Heart left ventricle (tissue), 16 donors: ENCODE measurements at regions not wholly inside any gene's neighbourhood (a gene's known extent, or its start where the extent isn't known, plus 50 kb on each side); places are given as distances from the start of the nearest gene placed in this dataset.
"Not testable (repeated sequence)": the region's sequence is repeated elsewhere in the genome, so short reads cannot be mapped to it uniquely, and the experiment has no call there.

Experiments
- ATAC-seq, 4 donors: fragments of 200-7000 bp; cut with Tn5 transposase; one replicate each; pipeline ENCODE4 v1.9.1; 2020 to 2022; ENCODE audit warnings: moderate library complexity in 4 of 4, mild to moderate bottlenecking in 3 of 4, moderate number of reproducible peaks in 1 of 4
- DNase-seq, 5 donors: peaks; one replicate each; pipeline ENCODE4 v3.0.0-alpha.2; 2020
- H3K27ac ChIP-seq, 12 donors: fragments of 200-600 bp; sonication (generic) in 4 of 12; one replicate each; pipeline versions ENCODE4 v1.5.0 to v1.8.0; 2016 to 2022; ENCODE audit warnings: mild to moderate bottlenecking in 2 of 12
- H3K27me3 ChIP-seq, 9 donors: fragments of 200-600 bp; sonication (generic) in 2 of 9; one replicate each; pipeline versions ENCODE4 v1.5.1 to v1.8.0; 2016 to 2022; ENCODE audit warnings: mild to moderate bottlenecking in 3 of 9
- H3K36me3 ChIP-seq, 9 donors: fragments of 200-600 bp; sonication (generic) in 2 of 9; one replicate each; pipeline versions ENCODE4 v1.5.0 to v1.8.0; 2018 to 2022; ENCODE audit warnings: mild to moderate bottlenecking in 2 of 9
- H3K4me1 ChIP-seq, 12 donors: fragments of 200-600 bp; sonication (generic) in 4 of 12; one replicate each; pipeline versions ENCODE4 v1.5.0 to v1.8.0; 2016 to 2022; ENCODE audit warnings: mild to moderate bottlenecking in 3 of 12
- H3K4me3 ChIP-seq, 12 donors: fragments of 200-600 bp; sonication (generic) in 4 of 12; one replicate each; pipeline versions ENCODE4 v1.5.0 to v1.8.0; 2017 to 2022; ENCODE audit warnings: mild to moderate bottlenecking in 9 of 12, moderate library complexity in 4 of 12
- H3K9me3 ChIP-seq, 12 donors: fragments of 200-600 bp; sonication (generic) in 4 of 12; one replicate each; pipeline versions ENCODE4 v1.5.0 to v1.8.0; 2016 to 2022; ENCODE audit warnings: mild to moderate bottlenecking in 1 of 12
- CTCF ChIP-seq, 12 donors: fragments of 200-600 bp; sonication (generic) in 4 of 12; IDR thresholded peaks; one replicate each; pipeline versions ENCODE4 v1.5.0 to v1.8.0; 2018 to 2022; ENCODE audit warnings: antibody characterized with exemption in 12 of 12, mild to moderate bottlenecking in 5 of 12
- POLR2A ChIP-seq, 2 donors: fragments of 450-650 bp; IDR thresholded peaks; one replicate each; pipeline ENCODE4 v1.6.1; 2017; ENCODE audit warnings: antibody characterized with exemption in 2 of 2, mild to moderate bottlenecking in 2 of 2, moderate library complexity in 2 of 2
- WGBS, 4 donors: extraction: QIAGEN DNeasy Blood & Tissue Kit in 2 of 4; methylation state at CpG; one replicate each; pipeline versions ENCODE4 v1.1.5 to v1.1.7; 2013 to 2018; 5-methylcytosine and 5-hydroxymethylcytosine counted together
- intact Hi-C, 10 donors: fragments of 100-400 bp; cut with DNase I; formaldehyde crosslinking; loops; one replicate each; pipeline versions ENCODE4 v1.11.1 to v1.14.2; 2022
- donor health status: ischemic (EF 13 %, LVEDD 7.1; RV severe dilation, severe dysfunction).
- donor health status: healthy with polysubstance abuse.
- donor health status: DM: no; HTN: yes; CAD: no.
- donor health status: DM: no; HTN: no; CAD: no.
- donor health status: ischemic (EF 25% LVEDD 6.9; RV normal size, moderate dysfunction).
- donor health status: ischemic (EF 25% LVEDD 5.7; RV mildly dilated, moderate dysfunction).
- donor health status: healthy.
- donor health status: DM: yes; HTN: yes; CAD: no.
- donor health status: ischemic (EF 35%, LVEDD 5.7; RV mildly dilated, moderate dysfunction).
- donor health status: nonischemic (EF 11% LVEDD 7.7; RV severe dilation, severe dysfunction).
- donor health status: DM: yes; HTN: yes; CAD: no.
- donor health status: PGD.
- donor health status: ischemic (EF 29% LVEDD 5.4; RV normal size, mild dysfunction).
- donor health status: nonischemic (EF 23%, LVEDD 6.1; RV moderate dilation, normal function).

GRCh38 chr6:84599991-84600390, 164.4 kb downstream of the TBX18 start:
- H3K4me3 ChIP-seq: no peak overlapping the region
- no peak overlapping the region for H3K27ac ChIP-seq
- peaks cover 0 to 5% (median 0%) of the 10 kb centered on the region in 12 donors for H3K9me3 ChIP-seq
- DNase-seq (no peak), ATAC-seq (no peak)
- H3K4me1 ChIP-seq: no peaks in the 10 kb centered on the region
- WGBS, 4 donors: 55 to 70% (median 60%) methylated on average over 1 of the region's 1 CpG
- H3K27me3 ChIP-seq: no peaks in the 10 kb centered on the region
- TF ChIP-seq CTCF (IDR thresholded peaks at IDR 0.05): no peak
- TF ChIP-seq POLR2A (IDR thresholded peaks at IDR 0.05): no peak
- H3K36me3 ChIP-seq: no peaks in the 10 kb centered on the region
- intact Hi-C loops: no loop called here

DNA sequence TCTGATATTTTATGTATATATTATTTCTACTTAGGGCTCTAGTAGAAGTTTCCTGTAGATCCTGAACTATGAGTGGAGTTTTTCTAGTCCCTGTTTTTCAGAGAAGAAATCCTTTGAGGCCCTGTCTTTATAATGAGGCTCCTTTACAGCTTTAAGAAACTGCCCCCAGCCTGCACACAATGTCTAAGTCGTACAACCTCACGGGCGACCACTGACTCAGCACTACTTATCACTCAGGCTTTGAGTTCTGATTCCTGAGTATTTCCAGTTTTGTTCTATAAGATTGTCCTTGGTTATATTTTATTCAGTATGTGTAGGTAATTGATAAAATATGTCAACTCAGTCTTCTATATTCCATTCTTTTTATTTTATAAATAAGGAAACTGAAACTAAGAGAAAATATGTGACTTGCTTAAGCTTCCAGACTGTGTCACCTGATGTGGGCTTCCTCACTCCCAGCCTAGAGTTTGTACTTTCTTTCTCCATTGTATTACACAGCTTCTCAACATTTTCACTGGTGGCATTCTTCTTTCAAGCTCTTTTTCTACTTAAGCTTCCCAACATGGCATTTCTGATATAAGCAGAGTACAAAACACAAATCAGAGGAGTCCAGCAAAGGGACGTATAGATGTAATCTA, 167.0 kb downstream of the TBX18 start:
- H3K4me1 ChIP-seq: no peaks in the 10 kb centered on the region
- no peaks in the 10 kb centered on the region for H3K36me3 ChIP-seq
- no peak overlapping the region for H3K4me3 ChIP-seq
- DNase-seq (no peak), ATAC-seq (no peak)
- H3K27me3 ChIP-seq: no peaks in the 10 kb centered on the region
- intact Hi-C loops: no loop called here
- no peak overlapping the region for H3K27ac ChIP-seq
- WGBS, 4 donors: 58 to 68% (median 64%) methylated on average over 4 of the region's 4 CpGs
- H3K9me3 ChIP-seq: peaks cover 0 to 6% (median 0%) of the 10 kb centered on the region in 12 donors
- no peak for TF ChIP-seq POLR2A (IDR thresholded peaks at IDR 0.05)
- TF ChIP-seq CTCF (IDR thresholded peaks at IDR 0.05): no peak

DNA sequence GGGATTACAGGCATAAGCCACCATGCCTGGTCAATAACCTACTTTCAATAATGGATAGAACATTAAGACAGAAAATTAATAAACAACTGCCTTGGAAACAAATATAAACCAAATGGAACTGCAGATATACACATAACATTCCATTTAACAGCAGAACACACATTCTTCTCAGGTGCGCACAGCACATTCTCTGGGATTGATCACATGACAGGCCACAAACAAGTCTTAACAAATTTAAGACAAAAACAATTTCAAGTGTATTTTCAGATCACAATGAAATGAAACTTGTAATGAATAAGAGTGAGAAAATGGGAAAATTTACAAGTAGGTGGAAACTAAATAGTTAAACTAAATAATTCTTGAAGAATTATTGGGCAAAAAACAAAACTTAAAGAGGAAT, 167.9 kb downstream of the TBX18 start:
- Histone ChIP-seq H3K27ac (no peak overlapping the region), H3K36me3 (no peaks in the 10 kb centered on the region), H3K9me3 (peaks cover 0 to 14% (median 0%) of the 10 kb centered on the region in 12 donors), H3K27me3 (no peaks in the 10 kb centered on the region), H3K4me1 (no peaks in the 10 kb centered on the region), H3K4me3 (no peak overlapping the region)
- TF ChIP-seq CTCF (IDR thresholded peaks at IDR 0.05): no peak
- TF ChIP-seq POLR2A (IDR thresholded peaks at IDR 0.05): no peak
- DNase-seq: no peak
- 89 to 99% (median 96%) methylated on average over 1 of the region's 1 CpG for WGBS, 4 donors
- intact Hi-C loops: no loop called here
- no peak for ATAC-seq

- no peak overlapping the region for H3K27ac ChIP-seq
- H3K4me3 ChIP-seq: no peak overlapping the region
- peak in 1 of 5 donors; percentile 8 for DNase-seq
- no peaks in the 10 kb centered on the region for H3K36me3 ChIP-seq
- H3K4me1 ChIP-seq: no peaks in the 10 kb centered on the region
- no peaks in the 10 kb centered on the region for H3K27me3 ChIP-seq
- H3K9me3 ChIP-seq: peaks cover 0 to 15% (median 0%) of the 10 kb centered on the region in 12 donors
- intact Hi-C loops: no loop called here
- no peak for ATAC-seq
- WGBS, 4 donors: 71 to 84% (median 79%) methylated on average over 5 of the region's 5 CpGs
- TF ChIP-seq CTCF (IDR thresholded peaks at IDR 0.05): no peak
- no peak for TF ChIP-seq POLR2A (IDR thresholded peaks at IDR 0.05)
Measured at GRCh38 chr6:84588697-84589080, 175.7 kb downstream of the TBX18 start.

- WGBS, 4 donors: 71 to 87% (median 77%) methylated on average over 18 to 21 of the region's 21 CpGs
- H3K27me3 ChIP-seq, intact Hi-C loops: not testable (repeated sequence)
Measured at GRCh38 chr6:84587994-84588696, 176.3 kb downstream of the TBX18 start.

GRCh38 chr6:84587202-84587940, 177.0 kb downstream of the TBX18 start:
- H3K4me1 ChIP-seq, H3K9me3 ChIP-seq, ATAC-seq, H3K27ac ChIP-seq, intact Hi-C loops, H3K36me3 ChIP-seq, H3K27me3 ChIP-seq, H3K4me3 ChIP-seq: not testable (repeated sequence)
- DNase-seq: peak in 1 of 5 donors; percentile 36
- WGBS, 4 donors: 93 to 94% (median 93%) methylated on average over 14 to 28 of the region's 28 CpGs

More at GRCh38 chr6:84587994-84588696, 176.3 kb downstream of the TBX18 start:
- not testable (repeated sequence) for H3K4me3 ChIP-seq, H3K36me3 ChIP-seq, H3K4me1 ChIP-seq, DNase-seq, H3K27ac ChIP-seq, ATAC-seq
- peaks cover 0 to 15% (median 0%) of the 10 kb centered on the region in 12 donors for H3K9me3 ChIP-seq
